IMR-90 (cell line): ENCODE measurements at regions not wholly inside any gene's neighbourhood (a gene's known extent, or its start where the extent isn't known, plus 50 kb on each side); places are given as distances from the start of the nearest gene placed in this dataset.

ENCODE experiments used
- CEBPB ChIP-seq: IDR thresholded peaks from 2 replicates; pipeline ENCODE4 v1.6.1; 2012; ENCODE audit warnings: low read depth, low read length, improper control_type of control experiment
- CHD1 ChIP-seq: IDR thresholded peaks from 2 replicates; pipeline ENCODE4 v1.6.1; 2012; ENCODE audit warnings: low read depth, low read length, improper control_type of control experiment
- MAFK ChIP-seq: IDR thresholded peaks from 2 replicates; pipeline ENCODE4 v1.6.1; 2012; ENCODE audit warnings: low read depth, low read length, improper control_type of control experiment
- POLR2A ChIP-seq: IDR thresholded peaks from 2 replicates; pipeline ENCODE4 v1.6.1; 2012; ENCODE audit warnings: mild to moderate bottlenecking, low read depth, low read length
- RAD21 ChIP-seq: IDR thresholded peaks from 2 replicates; pipeline ENCODE4 v1.6.1; 2012; ENCODE audit warnings: low read length, improper control_type of control experiment
- RCOR1 ChIP-seq: IDR thresholded peaks from 2 replicates; pipeline ENCODE4 v1.6.1; 2012; ENCODE audit warnings: mild to moderate bottlenecking, low read length, improper control_type of control experiment; ENCODE audit not compliant: insufficient replicate concordance
- SMC3 ChIP-seq: fragments of 150-350 bp; IDR thresholded peaks from 2 replicates; pipeline ENCODE4 v1.6.1; 2016; ENCODE audit warnings: low read depth, mild to moderate bottlenecking, antibody characterized with exemption, low read length, moderate library complexity
- TF ChIP-seq, protein P1 (sequence below): conservative IDR thresholded peaks from 2 replicates; pipeline ENCODE4 v1.5.1; 2012; ENCODE audit warnings: mild to moderate bottlenecking, low read depth, low read length, improper control_type of control experiment
- TF ChIP-seq, protein P2 (sequence below): fragments of 150-350 bp; IDR thresholded peaks from 2 replicates; pipeline ENCODE4 v1.6.1; 2017; ENCODE audit warnings: mild to moderate bottlenecking, antibody characterized with exemption, low read length, low read depth

DNA sequence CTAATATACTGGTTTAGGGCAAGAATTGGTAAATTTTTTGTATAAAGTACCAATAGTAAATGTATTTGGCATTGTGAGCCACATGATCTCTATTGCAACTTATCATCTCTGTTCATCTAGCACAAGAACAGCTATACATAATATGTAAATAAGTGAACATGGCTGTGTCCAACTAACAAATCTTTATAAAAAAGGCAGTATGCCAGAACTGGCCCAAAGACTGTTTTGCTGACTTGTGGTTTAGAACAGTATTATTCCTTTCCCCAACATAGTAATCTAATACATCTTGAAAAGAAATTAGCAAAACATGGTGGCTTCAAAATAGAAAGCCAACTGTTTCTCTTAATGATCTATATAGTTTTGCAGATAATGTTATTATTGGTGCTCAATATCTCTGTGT is 441.4 kb upstream of the CELF4 start:
- TF ChIP-seq, protein P1, sequence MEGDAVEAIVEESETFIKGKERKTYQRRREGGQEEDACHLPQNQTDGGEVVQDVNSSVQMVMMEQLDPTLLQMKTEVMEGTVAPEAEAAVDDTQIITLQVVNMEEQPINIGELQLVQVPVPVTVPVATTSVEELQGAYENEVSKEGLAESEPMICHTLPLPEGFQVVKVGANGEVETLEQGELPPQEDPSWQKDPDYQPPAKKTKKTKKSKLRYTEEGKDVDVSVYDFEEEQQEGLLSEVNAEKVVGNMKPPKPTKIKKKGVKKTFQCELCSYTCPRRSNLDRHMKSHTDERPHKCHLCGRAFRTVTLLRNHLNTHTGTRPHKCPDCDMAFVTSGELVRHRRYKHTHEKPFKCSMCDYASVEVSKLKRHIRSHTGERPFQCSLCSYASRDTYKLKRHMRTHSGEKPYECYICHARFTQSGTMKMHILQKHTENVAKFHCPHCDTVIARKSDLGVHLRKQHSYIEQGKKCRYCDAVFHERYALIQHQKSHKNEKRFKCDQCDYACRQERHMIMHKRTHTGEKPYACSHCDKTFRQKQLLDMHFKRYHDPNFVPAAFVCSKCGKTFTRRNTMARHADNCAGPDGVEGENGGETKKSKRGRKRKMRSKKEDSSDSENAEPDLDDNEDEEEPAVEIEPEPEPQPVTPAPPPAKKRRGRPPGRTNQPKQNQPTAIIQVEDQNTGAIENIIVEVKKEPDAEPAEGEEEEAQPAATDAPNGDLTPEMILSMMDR = no peak
- TF ChIP-seq POLR2A = no peak
- TF ChIP-seq RAD21 = no peak
- TF ChIP-seq CEBPB = no peak
- TF ChIP-seq, protein P2, sequence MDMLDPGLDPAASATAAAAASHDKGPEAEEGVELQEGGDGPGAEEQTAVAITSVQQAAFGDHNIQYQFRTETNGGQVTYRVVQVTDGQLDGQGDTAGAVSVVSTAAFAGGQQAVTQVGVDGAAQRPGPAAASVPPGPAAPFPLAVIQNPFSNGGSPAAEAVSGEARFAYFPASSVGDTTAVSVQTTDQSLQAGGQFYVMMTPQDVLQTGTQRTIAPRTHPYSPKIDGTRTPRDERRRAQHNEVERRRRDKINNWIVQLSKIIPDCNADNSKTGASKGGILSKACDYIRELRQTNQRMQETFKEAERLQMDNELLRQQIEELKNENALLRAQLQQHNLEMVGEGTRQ = no peak
- no peak for TF ChIP-seq RCOR1
- no peak for TF ChIP-seq CHD1
- TF ChIP-seq SMC3 = no peak
- TF ChIP-seq MAFK = no peak
